Tibial artery (tissue), 4 donors: ENCODE measurements at regions not wholly inside any gene's neighbourhood (a gene's known extent, or its start where the extent isn't known, plus 50 kb on each side); places are given as distances from the start of the nearest gene placed in this dataset.

Source experiments
- DNase-seq, 2 donors: peaks; one replicate each; pipeline ENCODE4 v3.0.0-alpha.2; 2019
- H3K27ac ChIP-seq, 2 donors: fragments of 200-600 bp; sonication (generic) in 1 of 2; 1 replicate in 1 of 2; 2 replicates in 1 of 2; pipeline ENCODE4 v1.5.1; 2018 to 2019; ENCODE audit warnings: mild to moderate bottlenecking in 1 of 2
- H3K27me3 ChIP-seq, 2 donors: fragments of 200-600 bp; sonication (generic) in 1 of 2; one replicate each; pipeline versions ENCODE4 v1.5.1 to v1.6.0; 2016 to 2019
- H3K36me3 ChIP-seq, 3 donors: fragments of 200-600 bp; sonication (generic) in 2 of 3; one replicate each; pipeline ENCODE4 v1.5.1; 2016 to 2019; ENCODE audit warnings: mild to moderate bottlenecking in 2 of 3
- H3K4me1 ChIP-seq, 4 donors: fragments of 200-600 bp; sonication (generic) in 2 of 4; 1 replicate in 3 of 4; 2 replicates in 1 of 4; pipeline ENCODE4 v1.5.1; 2016 to 2019
- H3K4me3 ChIP-seq, 2 donors: fragments of 200-600 bp; sonication (generic) in 1 of 2; 1 replicate in 1 of 2; 2 replicates in 1 of 2; pipeline ENCODE4 v1.5.1; 2018 to 2019; ENCODE audit warnings: mild to moderate bottlenecking in 2 of 2
- H3K9me3 ChIP-seq, 3 donors: fragments of 200-600 bp; sonication (generic) in 1 of 3; one replicate each; pipeline ENCODE4 v1.5.1; 2016 to 2019
- CTCF ChIP-seq, 2 experiments: fragments of 200-600 bp in 1 of 2; fragments of 450-650 bp in 1 of 2; IDR thresholded peaks; one replicate each; pipeline ENCODE4 v1.5.1; 2017 to 2019; ENCODE audit warnings: antibody characterized with exemption in 2 of 2, mild to moderate bottlenecking in 1 of 2, moderate library complexity in 1 of 2
- intact Hi-C: fragments of 100-400 bp; cut with DNase I; formaldehyde crosslinking; loops from one replicate; pipeline ENCODE4 v1.15.0; 2023; ENCODE audit warnings: low total_unique reads

- Histone ChIP-seq H3K4me3 (no peak overlapping the region), H3K9me3 (no peaks in the 10 kb centered on the region), H3K27ac (no peak overlapping the region), H3K36me3 (no peaks in the 10 kb centered on the region), H3K4me1 (no peaks in the 10 kb centered on the region), H3K27me3 (no peaks in the 10 kb centered on the region)
- no peak for TF ChIP-seq CTCF (IDR thresholded peaks at IDR 0.05)
- intact Hi-C loops, result no loop called here
- no peak for DNase-seq
Observed at GRCh38 chr2:216911886-216912285, 52.0 kb upstream of the TNP1 start.

GRCh38 chr2:216911008-216911407, 51.1 kb upstream of the TNP1 start:
- no peak for DNase-seq
- Histone ChIP-seq H3K27me3 (no peaks in the 10 kb centered on the region), H3K9me3 (no peaks in the 10 kb centered on the region), H3K27ac (no peak overlapping the region), H3K4me3 (no peak overlapping the region), H3K4me1 (no peaks in the 10 kb centered on the region), H3K36me3 (no peaks in the 10 kb centered on the region)
- intact Hi-C loops, result no loop called here
- no peak for TF ChIP-seq CTCF (IDR thresholded peaks at IDR 0.05)

GRCh38 chr2:216909541-216910210, 49.8 kb upstream of the TNP1 start:
- no peak overlapping the region for H3K4me3 ChIP-seq
- H3K9me3 ChIP-seq, result no peaks in the 10 kb centered on the region
- H3K36me3 ChIP-seq, result no peaks in the 10 kb centered on the region
- DNase-seq, result no peak
- intact Hi-C loops, result no loop called here
- H3K27ac ChIP-seq, result no peak overlapping the region
- TF ChIP-seq CTCF (IDR thresholded peaks at IDR 0.05), result no peak
- no peaks in the 10 kb centered on the region for H3K27me3 ChIP-seq
- no peaks in the 10 kb centered on the region for H3K4me1 ChIP-seq
